Astrocyte (in vitro differentiated cells and primary cell): ENCODE measurements at regions not wholly inside any gene's neighbourhood (a gene's known extent, or its start where the extent isn't known, plus 50 kb on each side); places are given as distances from the start of the nearest gene placed in this dataset.

Source experiments
- DNase-seq: peaks from one replicate; pipeline ENCODE4 v3.0.0-alpha.2; 2010; ENCODE audit warnings: low read depth
- FAIRE-seq: peaks from 2 replicates; lab custom pipeline; 2011; peaks lifted over from hg19 to GRCh38; lab: Jason Lieb, UNC
- H2AFZ ChIP-seq: 2 replicates; pipeline ENCODE4 v1.6.0; 2012; ENCODE audit warnings: low read depth, low read length, inconsistent platforms
- H3K27ac ChIP-seq: 2 replicates; pipeline ENCODE4 v1.5.1; 2011; ENCODE audit warnings: low read depth, low read length, inconsistent platforms
- H3K27me3 ChIP-seq: 2 replicates; pipeline ENCODE4 v1.6.0; 2011; ENCODE audit warnings: low read length, inconsistent platforms; ENCODE audit not compliant: insufficient read depth
- H3K36me3 ChIP-seq: 2 replicates; pipeline ENCODE4 v1.5.1; 2011; ENCODE audit warnings: low read length, inconsistent platforms; ENCODE audit not compliant: insufficient read depth
- H3K4me1 ChIP-seq: 2 replicates; pipeline ENCODE4 v1.5.1; 2011; ENCODE audit warnings: low read length, inconsistent platforms; ENCODE audit not compliant: insufficient read depth
- H3K4me2 ChIP-seq: 2 replicates; pipeline ENCODE4 v1.6.0; 2012; ENCODE audit warnings: low read length, inconsistent platforms
- H3K4me3 ChIP-seq: 2 replicates; pipeline ENCODE4 v1.5.1; 2011; ENCODE audit warnings: low read depth, mild to moderate bottlenecking, low read length, inconsistent platforms; ENCODE audit not compliant: insufficient read depth
- H3K79me2 ChIP-seq: 2 replicates; pipeline ENCODE4 v1.6.0; 2012; ENCODE audit warnings: mild to moderate bottlenecking, low read length, inconsistent platforms; ENCODE audit not compliant: insufficient read depth
- H3K9ac ChIP-seq: 2 replicates; pipeline ENCODE4 v1.6.0; 2012; ENCODE audit warnings: mild to moderate bottlenecking, low read length, inconsistent platforms
- H3K9me3 ChIP-seq: 2 replicates; pipeline ENCODE4 v1.5.1; 2012; ENCODE audit warnings: low read depth, mild to moderate bottlenecking, low read length, inconsistent platforms; ENCODE audit not compliant: insufficient read depth
- H4K20me1 ChIP-seq: 2 replicates; pipeline ENCODE4 v1.6.0; 2012; ENCODE audit warnings: low read length, inconsistent platforms; ENCODE audit not compliant: insufficient read depth
- H3K27ac Mint-ChIP-seq: one replicate; pipeline ENCODE4 v1.8.0; 2021; ENCODE audit warnings: mild to moderate bottlenecking, mixed read lengths; ENCODE audit not compliant: unreplicated experiment
- H3K27me3 Mint-ChIP-seq: one replicate; pipeline ENCODE4 v1.8.0; 2021; ENCODE audit warnings: low read depth, mixed read lengths; ENCODE audit not compliant: unreplicated experiment
- H3K36me3 Mint-ChIP-seq: one replicate; pipeline ENCODE4 v1.8.0; 2021; ENCODE audit warnings: low read depth, mixed read lengths; ENCODE audit not compliant: unreplicated experiment
- H3K4me1 Mint-ChIP-seq: one replicate; pipeline ENCODE4 v1.8.0; 2021; ENCODE audit warnings: low read depth, mixed read lengths; ENCODE audit not compliant: unreplicated experiment
- H3K4me3 Mint-ChIP-seq: one replicate; pipeline ENCODE4 v1.8.0; 2021; ENCODE audit warnings: mild to moderate bottlenecking, moderate library complexity, mixed read lengths; ENCODE audit not compliant: unreplicated experiment
- H3K9me3 Mint-ChIP-seq: one replicate; pipeline ENCODE4 v1.8.0; 2021; ENCODE audit warnings: mild to moderate bottlenecking, mixed read lengths; ENCODE audit not compliant: unreplicated experiment
- EZH2 ChIP-seq: IDR thresholded peaks from 2 replicates; pipeline ENCODE4 v1.6.1; 2012; ENCODE audit warnings: mild to moderate bottlenecking, low read length, inconsistent platforms; ENCODE audit not compliant: insufficient read depth
- TF ChIP-seq, protein P1 (sequence below): IDR thresholded peaks from 2 replicates; pipeline ENCODE4 v1.5.1; 2011; ENCODE audit warnings: low read depth, mild to moderate bottlenecking, inconsistent platforms, low read length, moderate library complexity; ENCODE audit not compliant: insufficient read depth

DNA sequence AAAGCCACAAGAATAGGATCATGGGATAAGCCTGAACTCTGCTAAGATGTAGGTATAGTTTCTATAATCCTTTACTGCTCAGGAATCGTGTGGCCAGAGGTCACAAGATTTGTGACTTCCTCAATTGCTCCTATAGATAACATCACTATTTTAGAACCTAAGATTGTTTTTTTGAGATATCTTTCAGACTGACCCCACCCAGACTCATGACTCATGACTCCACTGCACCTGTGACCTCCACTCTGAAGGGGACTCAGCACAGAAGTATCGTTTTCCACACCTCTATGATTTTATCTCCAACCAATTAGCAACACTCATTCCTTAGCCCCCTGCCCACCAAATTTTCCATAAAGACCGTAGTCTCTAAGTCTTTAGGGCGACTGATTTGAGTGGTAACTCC is 124.5 kb upstream of the KCNK1 start:
- no peak overlapping the region for H2AFZ ChIP-seq
- no peaks in the 10 kb centered on the region for H3K9me3 ChIP-seq
- FAIRE-seq, result no peak
- H3K9ac ChIP-seq, result no peak overlapping the region
- Mint-ChIP-seq H3K9me3 (no peaks in the 10 kb centered on the region), H3K36me3 (no peaks in the 10 kb centered on the region), H3K27me3 (peaks cover 3% of the 10 kb centered on the region), H3K4me1 (no peaks in the 10 kb centered on the region), H3K4me3 (no peak overlapping the region), H3K27ac (no peak overlapping the region)
- TF ChIP-seq, protein P1, sequence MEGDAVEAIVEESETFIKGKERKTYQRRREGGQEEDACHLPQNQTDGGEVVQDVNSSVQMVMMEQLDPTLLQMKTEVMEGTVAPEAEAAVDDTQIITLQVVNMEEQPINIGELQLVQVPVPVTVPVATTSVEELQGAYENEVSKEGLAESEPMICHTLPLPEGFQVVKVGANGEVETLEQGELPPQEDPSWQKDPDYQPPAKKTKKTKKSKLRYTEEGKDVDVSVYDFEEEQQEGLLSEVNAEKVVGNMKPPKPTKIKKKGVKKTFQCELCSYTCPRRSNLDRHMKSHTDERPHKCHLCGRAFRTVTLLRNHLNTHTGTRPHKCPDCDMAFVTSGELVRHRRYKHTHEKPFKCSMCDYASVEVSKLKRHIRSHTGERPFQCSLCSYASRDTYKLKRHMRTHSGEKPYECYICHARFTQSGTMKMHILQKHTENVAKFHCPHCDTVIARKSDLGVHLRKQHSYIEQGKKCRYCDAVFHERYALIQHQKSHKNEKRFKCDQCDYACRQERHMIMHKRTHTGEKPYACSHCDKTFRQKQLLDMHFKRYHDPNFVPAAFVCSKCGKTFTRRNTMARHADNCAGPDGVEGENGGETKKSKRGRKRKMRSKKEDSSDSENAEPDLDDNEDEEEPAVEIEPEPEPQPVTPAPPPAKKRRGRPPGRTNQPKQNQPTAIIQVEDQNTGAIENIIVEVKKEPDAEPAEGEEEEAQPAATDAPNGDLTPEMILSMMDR, result no peak
- TF ChIP-seq EZH2, result no peak
- no peak for DNase-seq
- no peak overlapping the region for H3K4me2 ChIP-seq
- H3K79me2 ChIP-seq, result no peaks in the 10 kb centered on the region
- H3K4me3 ChIP-seq, result no peak overlapping the region
- no peaks in the 10 kb centered on the region for H3K36me3 ChIP-seq
- no peak overlapping the region for H3K27ac ChIP-seq
- H4K20me1 ChIP-seq, result no peaks in the 10 kb centered on the region
- no peaks in the 10 kb centered on the region for H3K4me1 ChIP-seq
- H3K27me3 ChIP-seq, result no peaks in the 10 kb centered on the region

DNA sequence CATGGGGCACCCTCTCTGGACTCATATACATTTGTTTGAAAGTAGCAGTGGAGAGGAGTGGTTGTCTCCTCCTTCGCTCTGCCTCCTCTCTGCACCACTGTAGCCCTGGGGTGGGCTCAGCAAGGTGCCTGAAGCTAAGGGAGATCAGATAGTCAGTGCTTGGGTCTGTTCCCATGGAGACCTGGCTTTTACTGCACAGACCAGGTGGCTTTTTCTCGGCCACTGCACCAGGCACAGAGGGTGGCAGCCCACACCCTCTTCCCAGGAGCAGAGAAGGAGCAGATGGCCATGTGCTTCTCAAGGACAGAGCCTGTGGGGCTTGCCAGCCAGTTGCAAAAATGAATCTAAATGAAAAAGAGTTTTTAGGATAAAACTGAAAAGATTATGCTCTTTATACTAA is 123.4 kb upstream of the KCNK1 start:
- Histone ChIP-seq H3K4me1 (no peaks in the 10 kb centered on the region), H2AFZ (no peak overlapping the region), H3K4me3 (no peak overlapping the region), H3K36me3 (no peaks in the 10 kb centered on the region), H4K20me1 (no peaks in the 10 kb centered on the region), H3K9ac (no peak overlapping the region), H3K9me3 (no peaks in the 10 kb centered on the region), H3K27ac (no peak overlapping the region), H3K4me2 (no peak overlapping the region), H3K79me2 (no peaks in the 10 kb centered on the region), H3K27me3 (no peaks in the 10 kb centered on the region)
- H3K36me3 Mint-ChIP-seq, result no peaks in the 10 kb centered on the region
- FAIRE-seq (no peak), DNase-seq (no peak)
- H3K27ac Mint-ChIP-seq, result no peak overlapping the region
- TF ChIP-seq, protein P1, result no peak
- no peak for TF ChIP-seq EZH2
- H3K9me3 Mint-ChIP-seq, result no peaks in the 10 kb centered on the region
- H3K4me3 Mint-ChIP-seq, result no peak overlapping the region
- H3K27me3 Mint-ChIP-seq, result no peaks in the 10 kb centered on the region
- no peaks in the 10 kb centered on the region for H3K4me1 Mint-ChIP-seq

- DNase-seq (no peak), FAIRE-seq (no peak)
- no peaks in the 10 kb centered on the region for H3K4me1 ChIP-seq
- H3K79me2 ChIP-seq, result no peaks in the 10 kb centered on the region
- no peaks in the 10 kb centered on the region for H3K9me3 ChIP-seq
- H4K20me1 ChIP-seq, result no peaks in the 10 kb centered on the region
- H3K4me2 ChIP-seq, result no peak overlapping the region
- H3K4me3 ChIP-seq, result no peak overlapping the region
- H3K36me3 ChIP-seq, result no peaks in the 10 kb centered on the region
- TF ChIP-seq EZH2, result no peak
- TF ChIP-seq, protein P1, result no peak
- H3K36me3 Mint-ChIP-seq, result no peaks in the 10 kb centered on the region
- no peaks in the 10 kb centered on the region for H3K9me3 Mint-ChIP-seq
- no peak overlapping the region for H3K27ac Mint-ChIP-seq
- no peaks in the 10 kb centered on the region for H3K4me1 Mint-ChIP-seq
- H3K27ac ChIP-seq, result no peak overlapping the region
- H3K9ac ChIP-seq, result no peak overlapping the region
- no peak overlapping the region for H2AFZ ChIP-seq
- H3K4me3 Mint-ChIP-seq, result no peak overlapping the region
- no peaks in the 10 kb centered on the region for H3K27me3 ChIP-seq
- no peaks in the 10 kb centered on the region for H3K27me3 Mint-ChIP-seq
These were observed 121.8 kb upstream of the KCNK1 start for GRCh38 chr1:233491953-233492620.
